T-helper 1 cell treated with Interleukin-12 subunit alpha and Interleukin-12 subunit beta and Interleukin-4 antibody, amounts not matched to agents 30 μg/mL and 1 μg/mL, for 36 hours (primary cell): ENCODE measurements at regions not wholly inside any gene's neighbourhood (a gene's known extent, or its start where the extent isn't known, plus 50 kb on each side); places are given as distances from the start of the nearest gene placed in this dataset.

Source experiments
- H3K27ac Mint-ChIP-seq: one replicate; pipeline ENCODE4 v1.8.0; 2021; ENCODE audit warnings: mild to moderate bottlenecking, mixed read lengths
- H3K27me3 Mint-ChIP-seq: one replicate; pipeline ENCODE4 v1.8.0; 2021; ENCODE audit warnings: low read depth, mixed read lengths
- H3K36me3 Mint-ChIP-seq: one replicate; pipeline ENCODE4 v1.8.0; 2021; ENCODE audit warnings: low read depth, mixed read lengths
- H3K4me1 Mint-ChIP-seq: one replicate; pipeline ENCODE4 v1.8.0; 2021; ENCODE audit warnings: low read depth, mixed read lengths
- H3K4me3 Mint-ChIP-seq: one replicate; pipeline ENCODE4 v1.8.0; 2021; ENCODE audit warnings: mild to moderate bottlenecking, moderate library complexity, mixed read lengths
- H3K9me3 Mint-ChIP-seq: one replicate; pipeline ENCODE4 v1.8.0; 2021; ENCODE audit warnings: mixed read lengths

DNA sequence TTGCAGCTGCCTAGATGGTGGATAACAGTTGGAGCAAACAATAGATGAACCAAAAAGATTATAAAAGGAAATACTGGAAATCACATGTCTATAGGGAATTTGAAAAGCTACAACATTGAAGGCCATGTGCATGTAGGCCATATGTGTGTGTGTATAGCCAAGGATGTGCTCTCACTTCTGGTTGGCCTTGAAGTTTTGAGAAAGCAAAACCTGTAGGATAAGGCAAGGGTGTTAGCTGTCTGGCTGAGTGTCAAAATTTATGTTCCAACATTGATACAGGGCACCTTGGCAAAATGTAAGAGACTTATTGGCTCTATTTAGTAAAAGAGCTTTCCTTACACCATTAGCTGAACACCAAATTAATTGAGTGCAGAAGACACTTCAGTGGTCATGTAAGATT, 1723.6 kb upstream of the PCDH20 start:
- Mint-ChIP-seq H3K4me3 (no peak overlapping the region), H3K27me3 (no peaks in the 10 kb centered on the region), H3K27ac (no peak overlapping the region), H3K9me3 (peaks cover 8% of the 10 kb centered on the region), H3K4me1 (no peaks in the 10 kb centered on the region), H3K36me3 (no peaks in the 10 kb centered on the region)

- Mint-ChIP-seq H3K4me3 (no peak overlapping the region), H3K9me3 (no peaks in the 10 kb centered on the region), H3K36me3 (no peaks in the 10 kb centered on the region), H3K4me1 (no peaks in the 10 kb centered on the region), H3K27ac (no peak overlapping the region), H3K27me3 (no peaks in the 10 kb centered on the region)
Measured at GRCh38 chr13:63129995-63130394, 1714.3 kb upstream of the PCDH20 start.

DNA sequence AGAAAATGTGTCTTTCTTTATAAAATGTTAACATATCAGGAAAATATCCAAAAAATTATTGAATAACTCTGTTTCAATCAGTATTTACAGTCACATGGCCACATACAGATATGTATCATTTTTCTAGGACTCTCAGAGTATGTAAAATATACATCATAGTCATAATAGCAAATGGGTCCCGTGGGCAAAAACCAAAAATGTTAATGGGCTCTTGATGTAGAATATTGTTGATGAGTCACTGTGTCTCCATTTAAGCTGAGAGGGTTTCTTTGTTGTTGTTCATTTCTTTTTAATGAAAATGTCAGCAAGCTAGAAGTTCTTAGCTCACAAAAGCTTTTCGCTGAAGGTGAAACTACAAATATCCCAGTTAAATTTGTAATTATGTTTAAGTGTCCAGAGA, 1713.1 kb upstream of the PCDH20 start:
- no peaks in the 10 kb centered on the region for H3K4me1 Mint-ChIP-seq
- H3K9me3 Mint-ChIP-seq = no peaks in the 10 kb centered on the region
- no peaks in the 10 kb centered on the region for H3K36me3 Mint-ChIP-seq
- no peak overlapping the region for H3K27ac Mint-ChIP-seq
- H3K4me3 Mint-ChIP-seq = no peak overlapping the region
- H3K27me3 Mint-ChIP-seq = no peaks in the 10 kb centered on the region

DNA sequence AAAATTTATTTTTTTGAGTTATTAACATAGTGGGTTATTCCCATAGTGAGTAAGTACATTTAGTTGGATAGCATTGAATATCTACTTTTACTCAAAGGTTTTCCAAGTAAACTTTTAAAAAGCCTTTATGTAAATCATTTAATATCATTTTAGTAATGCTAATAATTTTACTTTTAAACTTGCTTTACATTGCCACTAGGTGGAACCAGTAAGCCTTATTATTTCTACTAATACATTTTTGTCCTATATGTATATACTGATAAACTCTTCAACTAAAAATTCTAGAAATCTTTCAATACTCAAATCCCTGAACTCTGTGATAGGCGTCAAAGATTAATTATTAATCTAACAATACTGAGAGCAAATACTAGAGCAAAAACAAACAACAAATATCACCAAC, 1709.2 kb upstream of the PCDH20 start:
- Mint-ChIP-seq H3K27me3 (no peaks in the 10 kb centered on the region), H3K4me1 (no peaks in the 10 kb centered on the region), H3K4me3 (no peak overlapping the region), H3K36me3 (no peaks in the 10 kb centered on the region), H3K9me3 (no peaks in the 10 kb centered on the region), H3K27ac (no peak overlapping the region)

DNA sequence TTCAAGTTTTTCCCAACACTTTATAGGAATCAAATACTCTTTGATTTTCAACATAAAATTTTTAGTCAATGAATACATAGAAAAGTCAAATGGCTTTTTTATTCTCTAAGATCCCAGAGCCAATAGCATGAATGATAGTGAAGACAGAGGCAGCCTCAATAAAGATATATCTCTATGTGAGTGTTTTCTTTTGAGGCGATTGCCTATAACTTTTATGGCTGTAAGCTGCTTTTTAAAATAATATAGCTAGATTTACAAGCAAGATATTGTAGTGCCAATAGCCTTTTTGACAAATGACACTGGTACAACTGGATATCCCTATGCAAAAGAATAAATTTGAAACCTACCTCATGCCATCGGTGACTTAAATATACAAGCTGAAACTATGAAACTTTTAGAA, 1705.2 kb upstream of the PCDH20 start:
- no peaks in the 10 kb centered on the region for H3K9me3 Mint-ChIP-seq
- H3K4me1 Mint-ChIP-seq = no peaks in the 10 kb centered on the region
- no peaks in the 10 kb centered on the region for H3K27me3 Mint-ChIP-seq
- no peak overlapping the region for H3K4me3 Mint-ChIP-seq
- no peak overlapping the region for H3K27ac Mint-ChIP-seq
- H3K36me3 Mint-ChIP-seq = no peaks in the 10 kb centered on the region

DNA sequence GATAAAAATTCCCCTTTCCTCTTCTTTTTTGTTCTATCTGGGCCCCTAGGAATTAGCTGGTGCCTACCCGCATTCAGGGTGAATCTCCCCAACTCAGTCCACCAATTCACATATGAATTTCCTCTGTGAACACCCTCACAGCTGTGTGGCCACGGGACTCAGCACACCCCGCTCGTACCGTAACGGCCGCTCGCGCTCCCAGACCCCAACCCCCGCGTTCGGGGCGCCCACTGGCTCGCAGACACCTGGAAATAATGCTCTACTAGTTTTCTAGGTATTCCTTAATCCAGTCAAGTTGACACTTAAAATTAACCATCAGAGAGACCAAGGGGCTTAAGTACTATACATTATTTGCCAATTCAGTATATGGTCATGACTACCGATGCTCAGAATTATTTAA, 1702.1 kb upstream of the PCDH20 start:
- H3K27me3 Mint-ChIP-seq = no peaks in the 10 kb centered on the region
- H3K9me3 Mint-ChIP-seq = peaks cover 4% of the 10 kb centered on the region
- no peaks in the 10 kb centered on the region for H3K36me3 Mint-ChIP-seq
- H3K4me3 Mint-ChIP-seq = no peak overlapping the region
- no peak overlapping the region for H3K27ac Mint-ChIP-seq
- H3K4me1 Mint-ChIP-seq = no peaks in the 10 kb centered on the region

DNA sequence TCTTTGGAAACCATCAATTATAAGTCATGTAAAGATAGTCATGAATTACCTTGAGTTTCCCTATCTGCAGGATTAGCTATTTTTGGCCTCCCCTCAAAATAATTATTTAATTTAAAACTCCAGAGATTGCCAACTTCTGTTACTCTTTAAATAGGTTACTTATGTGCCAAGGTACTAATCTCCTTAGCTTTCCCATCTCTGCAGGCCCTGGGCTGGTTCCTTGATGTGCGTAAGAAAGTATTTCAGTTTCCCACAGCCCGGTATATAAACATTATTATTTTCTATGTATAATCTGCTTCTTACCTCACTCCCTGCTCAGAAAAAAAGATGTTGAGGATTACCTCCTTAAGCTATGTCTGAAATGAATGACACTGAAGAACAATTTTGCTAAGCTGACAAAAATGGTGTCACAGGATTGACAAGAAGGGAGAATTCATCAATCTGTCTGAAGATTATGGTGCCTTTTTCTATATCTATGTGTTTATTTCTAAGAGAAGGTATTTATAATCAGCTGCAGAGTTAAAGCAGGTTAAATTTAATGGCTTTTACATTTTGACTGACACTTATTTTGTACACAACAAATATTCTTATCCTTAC, 1697.2 kb upstream of the PCDH20 start:
- H3K27ac Mint-ChIP-seq = no peak overlapping the region
- no peak overlapping the region for H3K4me3 Mint-ChIP-seq
- no peaks in the 10 kb centered on the region for H3K4me1 Mint-ChIP-seq
- H3K36me3 Mint-ChIP-seq = no peaks in the 10 kb centered on the region
- H3K9me3 Mint-ChIP-seq = peaks cover 4% of the 10 kb centered on the region
- no peaks in the 10 kb centered on the region for H3K27me3 Mint-ChIP-seq

GRCh38 chr13:63110466-63110865, 1694.8 kb upstream of the PCDH20 start:
- no peak overlapping the region for H3K27ac Mint-ChIP-seq

GRCh38 chr13:63107179-63107943, 1691.7 kb upstream of the PCDH20 start:
- Mint-ChIP-seq H3K36me3 (no peaks in the 10 kb centered on the region), H3K4me1 (no peaks in the 10 kb centered on the region), H3K27me3 (no peaks in the 10 kb centered on the region), H3K9me3 (peaks cover 3% of the 10 kb centered on the region), H3K27ac (no peak overlapping the region), H3K4me3 (no peak overlapping the region)

More at GRCh38 chr13:63110466-63110865, 1694.8 kb upstream of the PCDH20 start:
- Mint-ChIP-seq H3K36me3 (no peaks in the 10 kb centered on the region), H3K9me3 (peaks cover 4% of the 10 kb centered on the region), H3K27me3 (no peaks in the 10 kb centered on the region), H3K4me3 (no peak overlapping the region), H3K4me1 (no peaks in the 10 kb centered on the region)

- Mint-ChIP-seq H3K36me3 (no peaks in the 10 kb centered on the region), H3K4me3 (no peak overlapping the region), H3K4me1 (no peaks in the 10 kb centered on the region), H3K9me3 (peaks cover 9% of the 10 kb centered on the region), H3K27ac (no peak overlapping the region), H3K27me3 (no peaks in the 10 kb centered on the region)
Measured at GRCh38 chr13:63094717-63095116, 1679.1 kb upstream of the PCDH20 start.

DNA sequence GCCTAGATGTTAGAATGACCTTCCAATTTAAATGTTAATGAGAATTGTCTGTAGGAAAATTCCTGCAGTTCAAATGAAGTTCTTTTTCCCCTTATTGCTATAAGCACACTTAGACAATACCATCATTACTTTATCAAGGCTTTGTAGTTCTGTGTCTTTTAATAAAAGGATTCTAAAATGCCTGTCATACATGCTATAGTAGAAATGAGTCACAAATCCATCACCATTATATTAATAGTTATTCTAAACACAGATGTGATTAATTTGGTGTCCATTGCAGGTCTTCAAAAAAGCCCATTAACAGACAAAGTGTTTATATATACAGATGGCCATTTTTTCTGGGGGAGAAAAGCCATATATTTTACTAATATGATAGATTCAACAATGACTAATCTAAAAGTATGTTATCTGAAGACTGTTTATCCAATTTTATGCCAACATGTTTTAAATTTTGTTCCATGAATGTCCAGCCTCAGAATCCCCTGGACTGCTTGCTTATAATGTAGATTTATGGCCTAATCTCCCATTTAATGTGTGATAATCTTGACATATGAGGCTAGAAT, 1678.3 kb upstream of the PCDH20 start:
- H3K9me3 Mint-ChIP-seq = peaks cover 9% of the 10 kb centered on the region
- H3K27me3 Mint-ChIP-seq = no peaks in the 10 kb centered on the region
- H3K4me3 Mint-ChIP-seq = no peak overlapping the region
- no peaks in the 10 kb centered on the region for H3K36me3 Mint-ChIP-seq
- H3K27ac Mint-ChIP-seq = no peak overlapping the region
- H3K4me1 Mint-ChIP-seq = no peaks in the 10 kb centered on the region

GRCh38 chr13:63092456-63092855, 1676.8 kb upstream of the PCDH20 start:
- Mint-ChIP-seq H3K27me3 (no peaks in the 10 kb centered on the region), H3K27ac (no peak overlapping the region), H3K36me3 (no peaks in the 10 kb centered on the region), H3K4me1 (no peaks in the 10 kb centered on the region), H3K9me3 (peaks cover 4% of the 10 kb centered on the region), H3K4me3 (no peak overlapping the region)

GRCh38 chr13:63090524-63090923, 1674.9 kb upstream of the PCDH20 start:
- no peak overlapping the region for H3K27ac Mint-ChIP-seq
- peaks cover 4% of the 10 kb centered on the region for H3K9me3 Mint-ChIP-seq

DNA sequence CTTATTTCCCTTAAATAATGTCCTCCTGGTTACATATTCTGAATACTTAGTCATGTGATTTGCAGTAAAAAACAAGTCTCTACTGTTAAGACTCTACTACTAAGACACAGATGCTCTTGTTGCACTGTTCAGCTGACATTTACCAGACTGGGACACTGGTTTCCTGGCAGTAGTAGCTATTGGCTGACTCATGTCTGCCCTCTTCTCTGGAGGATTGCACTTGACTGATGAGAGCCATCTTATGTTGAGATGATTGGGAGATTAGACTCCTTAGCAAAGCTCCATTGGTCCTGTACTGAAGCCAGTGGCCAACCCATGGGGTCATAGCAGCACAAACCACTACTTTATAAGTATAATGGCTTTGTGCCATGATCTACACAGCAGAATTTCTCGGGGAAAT, 1672.6 kb upstream of the PCDH20 start:
- no peak overlapping the region for H3K27ac Mint-ChIP-seq
- H3K27me3 Mint-ChIP-seq = no peaks in the 10 kb centered on the region
- H3K9me3 Mint-ChIP-seq = peaks cover under 1% of the 10 kb centered on the region
- no peaks in the 10 kb centered on the region for H3K4me1 Mint-ChIP-seq
- H3K36me3 Mint-ChIP-seq = no peaks in the 10 kb centered on the region
- no peak overlapping the region for H3K4me3 Mint-ChIP-seq

More at GRCh38 chr13:63090524-63090923, 1674.9 kb upstream of the PCDH20 start:
- H3K36me3 Mint-ChIP-seq = no peaks in the 10 kb centered on the region
- H3K27me3 Mint-ChIP-seq = no peaks in the 10 kb centered on the region
- no peaks in the 10 kb centered on the region for H3K4me1 Mint-ChIP-seq
- H3K4me3 Mint-ChIP-seq = no peak overlapping the region

DNA sequence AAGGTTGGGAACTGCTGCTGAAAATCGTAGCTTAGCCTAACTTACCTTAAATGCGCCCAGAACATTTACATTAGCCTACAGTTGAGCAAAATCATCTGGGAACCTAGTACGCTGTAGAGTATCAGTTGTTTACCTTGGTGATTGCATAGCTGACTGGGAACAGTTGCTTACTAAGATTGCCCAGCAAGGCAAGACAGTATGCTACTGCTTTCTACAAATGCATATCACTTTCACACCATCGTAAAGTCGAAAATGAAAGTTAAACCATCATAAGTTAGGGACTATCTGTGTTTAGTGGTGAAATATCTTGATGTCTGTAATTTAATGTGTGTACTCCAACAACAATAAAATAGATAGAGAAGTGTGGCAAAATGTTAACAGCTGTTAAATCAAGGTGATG, 1670.6 kb upstream of the PCDH20 start:
- Mint-ChIP-seq H3K27ac (no peak overlapping the region), H3K27me3 (no peaks in the 10 kb centered on the region), H3K9me3 (peaks cover 2% of the 10 kb centered on the region), H3K4me1 (no peaks in the 10 kb centered on the region), H3K4me3 (no peak overlapping the region), H3K36me3 (no peaks in the 10 kb centered on the region)
